Ovary (tissue), 3 donors: ENCODE measurements at regions not wholly inside any gene's neighbourhood (a gene's known extent, or its start where the extent isn't known, plus 50 kb on each side); places are given as distances from the start of the nearest gene placed in this dataset.

Experiments
- CTCF ChIP-seq, 3 donors: fragments of 450-650 bp in 2 of 3; fragments of 200-600 bp in 1 of 3; IDR thresholded peaks; one replicate each; pipeline versions ENCODE4 v1.5.1 to v1.8.0; 2016 to 2022; ENCODE audit warnings: antibody characterized with exemption in 3 of 3, mild to moderate bottlenecking in 1 of 3
- EP300 ChIP-seq: sonication (generic); formaldehyde crosslinking; IDR thresholded peaks from one replicate; pipeline ENCODE4 v1.6.1; 2017; ENCODE audit warnings: antibody characterized with exemption
- donor health status: DM: no; HTN: no; CAD: no.

GRCh38 chr12:13628067-13628466 is 353.3 kb downstream of the GRIN2B start:
- TF ChIP-seq CTCF (IDR thresholded peaks at IDR 0.05) (no peak), EP300 (no peak)
